Suprapubic skin (tissue), 3 donors: ENCODE measurements at regions not wholly inside any gene's neighbourhood (a gene's known extent, or its start where the extent isn't known, plus 50 kb on each side); places are given as distances from the start of the nearest gene placed in this dataset.
"Not testable (repeated sequence)": the region's sequence is repeated elsewhere in the genome, so short reads cannot be mapped to it uniquely, and the experiment has no call there.

Source experiments
- CTCF ChIP-seq, 2 donors: fragments of 200-600 bp in 1 of 2; fragments of 450-650 bp in 1 of 2; sonication (generic) in 1 of 2; IDR thresholded peaks; one replicate each; pipeline ENCODE4 v1.5.1; 2016 to 2019; ENCODE audit warnings: antibody characterized with exemption in 2 of 2, mild to moderate bottlenecking in 1 of 2, moderate library complexity in 1 of 2
- POLR2A ChIP-seq, 2 donors: fragments of 450-650 bp; IDR thresholded peaks; one replicate each; pipeline ENCODE4 v1.6.1; 2017; ENCODE audit warnings: antibody characterized with exemption in 2 of 2, mild to moderate bottlenecking in 2 of 2, moderate library complexity in 2 of 2

GRCh38 chr7:51388241-51388640, 71.6 kb upstream of the COBL start:
- TF ChIP-seq CTCF, POLR2A (IDR thresholded peaks at IDR 0.05): not testable (repeated sequence)
